Left cardiac atrium (tissue), 4 donors: ENCODE measurements at regions not wholly inside any gene's neighbourhood (a gene's known extent, or its start where the extent isn't known, plus 50 kb on each side); places are given as distances from the start of the nearest gene placed in this dataset.
A peak's percentile ranks its signal among the peaks of the same experiment; 100 is the strongest.
"Not testable (repeated sequence)": the region's sequence is repeated elsewhere in the genome, so short reads cannot be mapped to it uniquely, and the experiment has no call there.

Experiments
- ATAC-seq, 2 donors: fragments of 200-7000 bp; cut with Tn5 transposase; one replicate each; pipeline ENCODE4 v1.9.1; 2020; ENCODE audit warnings: mild to moderate bottlenecking in 2 of 2, moderate library complexity in 2 of 2
- DNase-seq: peaks from one replicate; pipeline ENCODE4 v3.0.0-alpha.2; 2020
- intact Hi-C, 2 donors: fragments of 100-400 bp; cut with DNase I; formaldehyde crosslinking; loops; one replicate each; pipeline versions ENCODE4 v1.14.1 to v1.15.1; 2022 to 2023
- donor health status: DM: no; HTN: yes; CAD: no.
- donor health status: DM: no; HTN: yes; CAD: no; lungs with severe emphysema.
- donor health status: DM: yes; HTN: yes; CAD: no.
- donor health status: Dilated cardiomyopathy.

GRCh38 chr14:106798166-106798565 lies 1271.8 kb downstream of the TMEM121 start:
- intact Hi-C loops, DNase-seq: not testable (repeated sequence)

GRCh38 chr14:106802413-106803364 lies 1276.3 kb downstream of the TMEM121 start:
- intact Hi-C loops = no loop called here
- DNase-seq (no peak), ATAC-seq (no peak)

More at GRCh38 chr14:106798166-106798565, 1271.8 kb downstream of the TMEM121 start:
- not testable (repeated sequence) for ATAC-seq

- ATAC-seq = no peak
- intact Hi-C loops = no loop called here
- DNase-seq = no peak
Measured at GRCh38 chr14:106803379-106803778, 1277.0 kb downstream of the TMEM121 start.

- intact Hi-C loops = no loop called here
- DNase-seq (no peak), ATAC-seq (no peak)
Measured at GRCh38 chr14:106807493-106807892, 1281.1 kb downstream of the TMEM121 start.

GRCh38 chr14:106808458-106808857 lies 1282.1 kb downstream of the TMEM121 start:
- intact Hi-C loops = no loop called here
- DNase-seq = no peak

GRCh38 chr14:106808907-106809306 lies 1282.5 kb downstream of the TMEM121 start:
- ATAC-seq (no peak), DNase-seq (no peak)
- intact Hi-C loops = no loop called here

More at GRCh38 chr14:106808458-106808857, 1282.1 kb downstream of the TMEM121 start:
- ATAC-seq = no peak

GRCh38 chr14:106809615-106810014 lies 1283.2 kb downstream of the TMEM121 start:
- DNase-seq = no peak
- no peak for ATAC-seq
- intact Hi-C loops = no loop called here

- intact Hi-C loops, DNase-seq, ATAC-seq: not testable (repeated sequence)
Measured at GRCh38 chr14:106810168-106810567, 1283.8 kb downstream of the TMEM121 start.

- DNase-seq (no peak), ATAC-seq (peak in 1 of 2 donors; percentile 59)
- intact Hi-C loops = no loop called here
Measured at GRCh38 chr14:106811162-106811561, 1284.8 kb downstream of the TMEM121 start.

GRCh38 chr14:106812788-106813476 lies 1286.5 kb downstream of the TMEM121 start:
- no peak for ATAC-seq
- no peak for DNase-seq
- intact Hi-C loops = no loop called here

- intact Hi-C loops = no loop called here
- DNase-seq (no peak), ATAC-seq (no peak)
Measured at GRCh38 chr14:106813477-106813823, 1287.1 kb downstream of the TMEM121 start.

GRCh38 chr14:106820119-106820518 lies 1293.7 kb downstream of the TMEM121 start:
- DNase-seq (no peak), ATAC-seq (no peak)

GRCh38 chr14:106821119-106821518 lies 1294.7 kb downstream of the TMEM121 start:
- DNase-seq (no peak), ATAC-seq (no peak)
- intact Hi-C loops = no loop called here

More at GRCh38 chr14:106820119-106820518, 1293.7 kb downstream of the TMEM121 start:
- intact Hi-C loops = no loop called here

GRCh38 chr14:106822905-106823304 lies 1296.5 kb downstream of the TMEM121 start:
- DNase-seq = no peak
- intact Hi-C loops = no loop called here
- ATAC-seq = no peak

- ATAC-seq (no peak), DNase-seq (no peak)
- intact Hi-C loops = no loop called here
Measured at GRCh38 chr14:106823552-106823951, 1297.2 kb downstream of the TMEM121 start.

- ATAC-seq = no peak
- DNase-seq = no peak
- intact Hi-C loops = no loop called here
Measured at GRCh38 chr14:106826833-106827369, 1300.5 kb downstream of the TMEM121 start.

- ATAC-seq = no peak
- DNase-seq = no peak
- intact Hi-C loops = no loop called here
Measured at GRCh38 chr14:106831322-106831720, 1304.9 kb downstream of the TMEM121 start.

- no peak for ATAC-seq
- intact Hi-C loops = no loop called here
Measured at GRCh38 chr14:106837870-106838269, 1311.5 kb downstream of the TMEM121 start.

GRCh38 chr14:106838991-106839769 lies 1312.8 kb downstream of the TMEM121 start:
- intact Hi-C loops = no loop called here
- DNase-seq (no peak), ATAC-seq (no peak)

More at GRCh38 chr14:106837870-106838269, 1311.5 kb downstream of the TMEM121 start:
- DNase-seq = no peak
